Natural killer cell (primary cell): ENCODE measurements at regions not wholly inside any gene's neighbourhood (a gene's known extent, or its start where the extent isn't known, plus 50 kb on each side); places are given as distances from the start of the nearest gene placed in this dataset.

Experiments
- ATAC-seq, 3 donors: fragments of 150-1000 bp in 2 of 3; fragments of 200-7000 bp in 1 of 3; cut with Tn5 transposase; 1 replicate in 1 of 3; 2 replicates in 2 of 3; pipeline ENCODE4 v1.10.0; 2021; ENCODE audit warnings: mild to moderate bottlenecking in 2 of 3, moderate library complexity in 2 of 3
- DNase-seq, 2 donors: peaks; one replicate each; pipeline versions ENCODE4 v3.0.0 to v3.0.0-alpha.2; 2013 to 2021; ENCODE audit warnings: mixed read lengths in 1 of 2
- H3K27ac ChIP-seq: one replicate; pipeline ENCODE4 v1.5.1; 2013; ENCODE audit warnings: mild to moderate bottlenecking, low read length
- H3K27me3 ChIP-seq: one replicate; pipeline ENCODE4 v1.6.1; 2013; ENCODE audit warnings: low read length; ENCODE audit not compliant: control insufficient read depth, insufficient read depth
- H3K36me3 ChIP-seq: one replicate; pipeline ENCODE4 v1.6.1; 2013; ENCODE audit warnings: low read length; ENCODE audit not compliant: control insufficient read depth, insufficient read depth
- H3K4me1 ChIP-seq: one replicate; pipeline ENCODE4 v1.6.1; 2013; ENCODE audit warnings: low read length; ENCODE audit not compliant: control insufficient read depth, insufficient read depth
- H3K4me3 ChIP-seq: one replicate; pipeline ENCODE4 v1.5.1; 2013; ENCODE audit warnings: low read length
- H3K9me3 ChIP-seq: one replicate; pipeline ENCODE4 v1.6.1; 2013; ENCODE audit warnings: low read length; ENCODE audit not compliant: control insufficient read depth, insufficient read depth
- H3K27ac Mint-ChIP-seq, 2 donors: one replicate each; pipeline ENCODE4 v1.8.0; 2022; ENCODE audit warnings: mild to moderate bottlenecking in 2 of 2, mixed read lengths in 2 of 2, moderate library complexity in 1 of 2
- H3K27me3 Mint-ChIP-seq, 2 donors: one replicate each; pipeline ENCODE4 v1.8.0; 2022; ENCODE audit warnings: low read depth in 2 of 2, mixed read lengths in 2 of 2
- H3K36me3 Mint-ChIP-seq: one replicate; pipeline ENCODE4 v1.8.0; 2022; ENCODE audit warnings: mixed read lengths
- H3K4me1 Mint-ChIP-seq, 2 donors: one replicate each; pipeline ENCODE4 v1.8.0; 2022; ENCODE audit warnings: mixed read lengths in 2 of 2
- H3K4me3 Mint-ChIP-seq: one replicate; pipeline ENCODE4 v1.8.0; 2022; ENCODE audit warnings: mild to moderate bottlenecking, moderate library complexity, mixed read lengths
- H3K9me3 Mint-ChIP-seq, 2 donors: one replicate each; pipeline ENCODE4 v1.8.0; 2022; ENCODE audit warnings: mixed read lengths in 2 of 2
- CTCF ChIP-seq: fragments of 200-600 bp; IDR thresholded peaks from one replicate; pipeline ENCODE4 v1.8.0; 2022; ENCODE audit warnings: antibody characterized with exemption
- WGBS: methylation state at CpG from one replicate; pipeline ENCODE4 v1.1.7; 2013; ENCODE audit warnings: missing lambda C conversion rate; ENCODE audit not compliant: insufficient coverage; 5-methylcytosine and 5-hydroxymethylcytosine counted together
- intact Hi-C: fragments of 100-400 bp; cut with micrococcal nuclease; formaldehyde crosslinking; loops from one replicate; pipeline ENCODE4 v1.14.2; 2022

- no peaks in the 10 kb centered on the region for H3K36me3 ChIP-seq
- peaks cover 23% of the 10 kb centered on the region for H3K4me1 ChIP-seq
- H3K27ac ChIP-seq, result no peak overlapping the region
- peak overlapping the region; percentile 58 for H3K4me3 ChIP-seq
- Mint-ChIP-seq H3K4me1 (peaks cover 11 to 32% of the 10 kb centered on the region in 2 donors), H3K27ac (peak overlapping the region in 1 of 2 donors; percentile 80), H3K27me3 (peaks cover 14 to 19% of the 10 kb centered on the region in 2 donors), H3K36me3 (no peaks in the 10 kb centered on the region), H3K9me3 (no peaks in the 10 kb centered on the region), H3K4me3 (peak overlapping the region; percentile 86)
- ATAC-seq (peak; percentile 19 to 47 (median 34)), DNase-seq (peak; percentile 30 to 34)
- TF ChIP-seq CTCF, result no peak
- no peaks in the 10 kb centered on the region for H3K9me3 ChIP-seq
- WGBS, result under 1% methylated on average over 74 of the region's 74 CpGs
- intact Hi-C loops, result loop anchor here (10.0 kb wide), 1 partner anchor 52 kb away; no protein-coding TSS in a partner anchor
- peaks cover 2% of the 10 kb centered on the region for H3K27me3 ChIP-seq
Measured at GRCh38 chr10:29736366-29737073, 101.7 kb upstream of the SVIL start.

DNA sequence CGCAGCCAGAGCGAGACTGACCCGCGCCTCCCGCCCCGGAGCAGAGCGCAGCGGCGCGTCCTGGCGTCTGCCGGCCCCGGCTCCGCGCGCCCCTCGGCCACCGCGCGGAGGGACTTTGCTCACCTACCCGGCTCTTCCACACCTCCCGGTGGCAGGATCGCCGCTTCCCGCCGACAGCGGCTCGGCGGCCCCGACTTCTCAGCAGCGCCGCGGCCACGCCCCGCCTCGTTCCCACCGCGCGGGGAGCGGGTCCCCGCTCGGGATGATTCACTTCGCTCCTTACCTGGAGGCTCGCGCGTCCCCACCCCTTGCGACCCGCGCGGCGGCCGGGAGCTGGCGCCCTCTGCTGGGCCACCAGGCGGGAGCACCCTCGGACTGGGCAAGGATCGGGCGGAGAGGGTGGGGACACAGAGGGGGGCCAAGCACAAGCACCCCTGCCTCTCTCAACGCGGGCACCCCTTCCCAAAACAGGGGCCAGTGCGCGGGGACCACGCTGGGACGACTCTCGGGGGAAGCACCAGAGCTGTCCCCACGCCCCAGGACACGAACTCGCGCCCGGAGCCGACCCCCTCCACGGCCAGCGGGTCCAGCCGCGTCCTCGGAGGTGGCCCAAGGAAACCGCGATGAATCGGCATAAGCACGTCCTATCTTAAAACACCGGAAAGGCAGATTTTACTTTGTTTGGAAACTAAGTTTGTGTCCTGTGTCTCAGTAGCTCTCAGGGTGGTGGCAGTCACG is 101.0 kb upstream of the SVIL start:
- Mint-ChIP-seq H3K4me3 (peak overlapping the region; percentile 86), H3K27ac (peak overlapping the region in 1 of 2 donors; percentile 80), H3K27me3 (peaks cover 14 to 16% of the 10 kb centered on the region in 2 donors), H3K9me3 (no peaks in the 10 kb centered on the region), H3K36me3 (no peaks in the 10 kb centered on the region), H3K4me1 (peaks cover 11 to 36% of the 10 kb centered on the region in 2 donors)
- intact Hi-C loops, result loop anchor here (1.0 to 10.0 kb wide), 4 partner anchors 51 to 145 kb away; no protein-coding TSS in a partner anchor
- no peak overlapping the region for H3K27ac ChIP-seq
- H3K27me3 ChIP-seq, result peaks cover 2% of the 10 kb centered on the region
- peak overlapping the region; percentile 58 for H3K4me3 ChIP-seq
- H3K9me3 ChIP-seq, result no peaks in the 10 kb centered on the region
- H3K36me3 ChIP-seq, result no peaks in the 10 kb centered on the region
- under 1% methylated on average over 81 of the region's 81 CpGs for WGBS
- peak; percentile 95 for TF ChIP-seq CTCF
- DNase-seq (peak; percentile 84 to 86), ATAC-seq (peak; percentile 85 to 91 (median 86))
- H3K4me1 ChIP-seq, result peaks cover 23% of the 10 kb centered on the region

DNA sequence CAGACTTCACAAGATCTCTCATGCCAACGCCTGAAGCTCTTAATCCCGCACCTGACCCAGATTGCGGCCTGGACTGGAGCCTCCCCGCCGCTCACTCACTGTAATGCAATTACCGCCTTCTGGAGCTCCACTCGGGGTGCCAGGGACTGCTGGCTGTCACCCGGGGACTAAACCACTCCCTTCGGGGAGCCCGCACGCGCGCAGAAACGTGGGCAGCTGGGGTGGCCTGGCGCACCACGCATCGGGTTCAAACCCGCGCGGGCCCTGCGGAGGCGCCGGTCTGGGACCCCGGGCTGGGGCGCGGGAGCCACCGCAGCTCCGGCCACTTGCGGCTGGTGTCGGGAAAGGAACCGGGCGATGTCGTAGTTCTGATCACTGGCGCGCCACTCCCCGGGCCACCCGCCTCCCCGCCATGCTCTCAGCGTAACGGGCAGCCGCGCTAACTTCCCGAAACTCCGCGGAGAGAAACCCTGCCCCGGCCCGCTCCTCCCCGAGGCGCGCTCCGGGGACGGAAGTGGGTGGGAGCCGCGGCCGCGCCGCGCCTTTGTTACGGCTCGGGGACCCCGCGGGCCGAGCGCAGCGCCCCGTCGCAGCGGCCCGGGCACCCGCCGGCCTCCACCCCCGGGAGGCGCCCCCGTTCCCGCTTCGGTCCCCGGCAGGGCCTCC is 100.3 kb upstream of the SVIL start:
- WGBS, result under 1% methylated on average over 77 of the region's 77 CpGs
- intact Hi-C loops, result loop anchor here (1.0 to 10.0 kb wide), 4 partner anchors 50 to 145 kb away; no protein-coding TSS in a partner anchor
- peak overlapping the region; percentile 31 to 80 for H3K27ac Mint-ChIP-seq
- Histone ChIP-seq H3K9me3 (no peaks in the 10 kb centered on the region), H3K27me3 (peaks cover 2% of the 10 kb centered on the region), H3K36me3 (no peaks in the 10 kb centered on the region), H3K27ac (peak overlapping the region; percentile 53), H3K4me1 (peaks cover 23% of the 10 kb centered on the region), H3K4me3 (peak overlapping the region; percentile 49)
- no peaks in the 10 kb centered on the region for H3K9me3 Mint-ChIP-seq
- peaks cover 11 to 43% of the 10 kb centered on the region in 2 donors for H3K4me1 Mint-ChIP-seq
- H3K27me3 Mint-ChIP-seq, result peaks cover 9 to 14% of the 10 kb centered on the region in 2 donors
- TF ChIP-seq CTCF, result no peak
- DNase-seq (peak; percentile 49 to 72), ATAC-seq (peak; percentile 39 to 69 (median 57))
- peak overlapping the region; percentile 82 for H3K4me3 Mint-ChIP-seq
- H3K36me3 Mint-ChIP-seq, result no peaks in the 10 kb centered on the region
